GM18498 (cell line): ENCODE measurements at regions not wholly inside any gene's neighbourhood (a gene's known extent, or its start where the extent isn't known, plus 50 kb on each side); places are given as distances from the start of the nearest gene placed in this dataset.
A peak's percentile ranks its signal among the peaks of the same experiment; 100 is the strongest.

Experiments
- ATAC-seq: cut with Tn5 transposase; IDR thresholded peaks from one replicate; pipeline ENCODE4 v1.9.1; 2021; ENCODE audit warnings: mild to moderate bottlenecking, moderate library complexity; ENCODE audit not compliant: unreplicated experiment

DNA sequence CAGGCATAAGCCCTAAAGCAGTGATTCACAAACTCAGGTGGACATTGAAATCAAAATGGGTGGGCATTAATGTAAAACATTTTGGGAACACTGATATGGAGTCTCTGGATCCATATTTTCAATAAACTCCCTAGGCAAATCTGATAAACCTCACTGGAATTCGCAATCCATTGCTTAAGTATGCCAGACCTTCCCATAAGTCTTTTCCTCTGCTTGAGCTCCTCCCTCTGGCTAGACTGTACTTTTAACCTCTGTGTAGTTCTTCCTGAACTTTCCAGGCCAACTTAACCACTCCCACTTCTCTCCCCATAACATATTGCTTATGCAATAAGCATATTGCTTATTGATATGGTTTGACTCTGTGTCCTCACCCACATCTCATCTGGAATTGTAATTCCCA is 629.7 kb upstream of the IMPG1 start:
- no peak for ATAC-seq

DNA sequence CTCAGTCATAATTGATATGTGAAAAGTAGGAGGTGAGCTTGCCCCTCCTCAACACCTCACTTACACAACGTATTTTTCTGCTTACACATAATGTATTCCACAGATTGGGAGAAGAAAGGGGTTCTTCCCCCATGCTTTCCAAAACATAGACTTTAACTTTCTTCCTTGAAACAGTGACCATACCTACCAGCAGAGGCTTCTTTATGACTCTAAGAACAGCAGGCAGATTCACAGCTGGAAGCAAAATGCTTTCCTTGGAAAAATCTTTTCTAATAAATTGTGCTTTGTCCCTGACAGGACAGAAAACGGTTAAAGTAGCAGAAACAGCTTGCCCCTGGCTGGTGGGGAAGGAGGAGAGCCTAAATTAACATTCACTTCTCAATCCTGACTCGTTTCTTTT is 629.1 kb upstream of the IMPG1 start:
- no peak for ATAC-seq

DNA sequence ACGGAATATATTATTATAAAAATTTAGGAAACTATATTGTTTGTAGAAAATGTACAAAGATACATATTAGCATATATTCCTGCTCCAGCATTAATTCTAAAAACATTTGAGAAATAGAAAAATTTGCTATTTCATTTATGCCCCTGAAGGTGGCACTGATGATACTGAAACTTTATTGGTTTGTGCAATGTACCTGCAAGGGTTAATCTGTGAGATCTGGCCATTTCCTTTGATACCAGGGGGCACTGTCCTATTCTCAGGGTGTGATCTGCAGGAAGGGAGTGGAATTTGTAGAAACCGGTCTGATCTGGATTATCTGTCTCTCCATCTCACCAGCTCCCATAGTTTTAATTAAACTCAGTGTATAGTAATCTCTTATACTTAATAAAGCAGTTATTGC is 625.1 kb upstream of the IMPG1 start:
- ATAC-seq: no peak

DNA sequence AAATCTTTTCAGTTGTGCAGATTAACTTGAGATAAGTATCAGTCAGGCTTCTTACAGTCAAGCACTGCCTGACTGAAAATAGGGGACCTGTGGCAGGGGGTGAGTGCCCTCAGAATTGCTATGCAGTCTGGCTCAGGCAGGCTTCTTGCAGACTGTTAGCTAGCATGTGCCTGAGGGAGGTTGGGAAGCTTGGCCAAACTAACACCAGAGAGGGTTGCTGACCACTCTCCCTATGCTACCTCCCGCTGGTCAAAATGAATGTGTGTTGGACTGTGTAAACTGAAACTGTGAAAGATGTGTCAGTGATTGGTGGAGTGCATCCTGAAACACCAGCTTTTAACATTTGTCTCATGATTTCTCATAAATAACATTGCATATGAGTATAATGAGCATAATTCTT is 622.3 kb upstream of the IMPG1 start:
- no peak for ATAC-seq

DNA sequence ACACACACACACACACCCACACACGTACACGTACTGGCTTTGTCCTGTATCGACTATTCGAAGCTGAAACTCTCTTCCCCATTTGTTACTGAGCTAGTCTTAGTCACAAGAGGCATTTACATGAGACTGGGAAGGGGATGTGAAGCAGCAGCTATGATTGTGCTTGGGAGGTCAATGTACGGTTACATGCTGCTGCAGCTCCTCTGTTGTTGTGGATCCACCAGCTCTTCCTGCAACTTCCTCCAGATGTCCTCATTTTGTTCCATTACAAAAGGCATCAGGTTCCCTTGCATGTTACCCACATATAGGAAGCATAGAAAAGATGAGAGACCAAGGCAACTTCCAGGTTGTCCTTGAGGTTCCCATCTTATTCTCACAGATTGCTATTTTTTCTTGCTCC is 612.4 kb upstream of the IMPG1 start:
- no peak for ATAC-seq

DNA sequence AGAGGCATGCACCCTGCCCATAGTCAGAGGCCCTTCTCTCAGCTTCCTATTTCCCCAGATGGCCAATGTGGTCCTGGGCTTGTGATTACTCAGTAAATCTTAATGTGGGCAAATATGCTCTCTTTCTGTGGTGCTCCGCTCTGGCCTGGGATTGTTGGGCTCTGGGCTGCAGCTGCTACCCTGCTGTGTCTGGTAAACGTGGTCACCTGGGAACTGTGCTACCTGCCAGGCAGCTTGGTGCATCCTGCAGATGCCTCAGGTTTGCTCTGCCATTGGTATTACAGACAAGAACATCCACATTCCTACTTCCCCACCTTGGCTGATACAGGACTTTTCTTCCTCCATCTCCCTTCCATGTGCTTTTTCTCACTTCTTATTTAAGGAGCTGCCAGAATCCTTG is 611.5 kb upstream of the IMPG1 start:
- no peak for ATAC-seq

DNA sequence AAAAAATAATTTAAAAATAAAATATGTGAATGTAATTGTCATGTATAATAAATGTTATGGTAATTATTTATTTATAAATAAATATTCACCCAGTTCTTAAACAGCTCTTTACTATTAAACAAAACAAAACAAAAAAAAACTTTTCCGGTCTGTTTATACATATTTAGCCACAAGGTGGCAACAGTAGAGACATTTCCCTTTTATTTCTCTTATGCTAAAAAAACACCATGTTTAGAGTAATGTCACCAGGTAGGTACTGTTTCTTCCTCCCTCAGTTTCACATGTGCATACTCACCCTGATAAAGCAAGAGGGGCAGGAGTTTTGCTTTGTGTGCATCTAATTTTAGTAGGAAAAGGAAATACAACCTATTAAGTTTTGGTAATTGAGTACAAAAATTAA is 610.4 kb upstream of the IMPG1 start:
- peak; percentile 52 for ATAC-seq

DNA sequence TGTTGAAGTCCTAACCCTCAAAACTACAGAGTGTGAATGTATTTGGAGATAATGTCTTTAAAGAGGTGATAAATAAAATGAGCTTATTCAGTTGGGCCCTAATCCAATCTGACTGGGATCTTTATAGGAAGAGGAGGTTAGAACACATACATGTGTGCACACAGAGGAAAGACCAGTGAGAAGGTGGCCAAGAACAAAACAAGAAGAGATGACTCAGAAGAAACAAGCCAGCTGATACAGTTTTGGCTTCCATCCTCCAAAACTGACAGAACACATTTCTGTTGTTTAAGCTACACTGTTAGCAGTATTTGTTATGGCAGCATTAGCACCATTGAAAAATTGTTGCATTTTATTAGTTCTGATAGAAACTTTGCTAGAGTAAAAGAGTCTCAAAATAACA is 609.3 kb upstream of the IMPG1 start:
- no peak for ATAC-seq

DNA sequence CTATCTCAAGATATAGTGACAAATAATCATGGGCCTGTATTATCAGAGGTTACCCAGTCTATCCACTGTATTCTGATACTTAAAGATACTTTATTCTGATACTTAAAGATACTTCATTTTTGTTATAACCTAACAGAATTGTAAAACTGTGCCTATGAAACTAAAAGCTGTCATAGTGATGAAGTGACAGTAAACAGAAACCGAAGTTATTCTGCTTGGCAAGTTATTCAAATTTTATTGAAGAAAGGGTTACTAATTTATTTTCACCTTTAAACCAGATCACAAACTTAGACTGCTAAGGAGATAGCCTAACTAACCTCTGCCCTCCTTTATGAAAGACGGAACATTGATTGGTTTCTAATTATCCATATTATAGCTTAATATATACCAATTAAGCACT is 604.6 kb upstream of the IMPG1 start:
- no peak for ATAC-seq

DNA sequence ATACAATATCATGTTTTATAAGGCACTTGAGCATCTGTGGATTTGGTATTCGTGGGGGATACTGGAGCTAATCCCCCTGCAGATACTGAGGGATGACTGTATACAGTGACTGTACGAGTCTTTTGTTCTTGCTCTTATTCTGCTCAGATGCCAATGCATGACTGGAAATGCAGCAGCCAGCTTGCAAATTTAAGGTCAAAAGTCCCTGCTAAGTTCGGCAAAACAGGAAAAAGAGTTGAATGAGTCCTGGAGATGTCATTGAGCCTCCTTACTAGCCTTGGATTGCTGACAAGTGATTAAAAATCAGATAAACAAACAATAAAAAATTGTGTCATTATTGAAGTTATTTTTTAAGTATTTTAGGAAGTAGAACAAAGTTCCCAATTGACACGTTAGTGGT is 599.3 kb upstream of the IMPG1 start:
- ATAC-seq: no peak

DNA sequence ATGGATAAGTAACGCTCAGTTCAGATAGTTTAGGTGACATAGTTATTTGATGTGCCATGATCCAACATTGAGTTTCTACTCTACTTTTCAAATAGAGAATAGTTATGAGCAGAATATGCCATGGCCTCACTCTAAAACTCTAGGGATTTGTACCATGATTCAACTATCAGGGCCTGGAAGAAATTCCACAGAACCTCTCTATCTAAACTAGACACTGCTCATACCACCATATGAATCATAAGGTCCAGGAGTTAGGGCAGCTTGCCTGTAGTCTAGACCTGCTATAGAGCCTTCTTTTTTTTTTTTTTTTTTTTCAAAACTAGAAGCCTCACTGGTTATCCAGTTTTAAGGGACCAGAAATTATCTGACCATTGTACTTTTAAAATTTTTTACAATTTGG is 571.8 kb upstream of the IMPG1 start:
- no peak for ATAC-seq

DNA sequence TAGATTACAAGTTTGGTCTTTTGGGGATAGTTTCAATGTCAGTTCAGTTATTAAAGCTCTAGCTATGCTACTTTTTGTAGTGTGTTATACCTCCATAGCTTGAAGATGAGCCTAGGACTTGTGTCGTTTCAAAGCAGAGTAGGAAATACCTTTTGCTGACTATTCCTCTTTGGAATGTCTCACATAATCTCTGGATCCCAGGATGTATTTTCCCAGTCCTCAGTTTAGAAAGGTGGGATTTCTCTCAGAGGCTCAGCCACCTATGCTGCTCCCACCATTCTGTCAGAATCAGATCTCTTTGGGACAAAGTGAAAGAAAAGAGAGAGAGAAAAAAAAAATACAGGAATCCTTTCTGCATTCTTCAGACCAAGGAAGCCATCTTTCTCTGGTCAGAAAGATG is 567.5 kb upstream of the IMPG1 start:
- no peak for ATAC-seq

DNA sequence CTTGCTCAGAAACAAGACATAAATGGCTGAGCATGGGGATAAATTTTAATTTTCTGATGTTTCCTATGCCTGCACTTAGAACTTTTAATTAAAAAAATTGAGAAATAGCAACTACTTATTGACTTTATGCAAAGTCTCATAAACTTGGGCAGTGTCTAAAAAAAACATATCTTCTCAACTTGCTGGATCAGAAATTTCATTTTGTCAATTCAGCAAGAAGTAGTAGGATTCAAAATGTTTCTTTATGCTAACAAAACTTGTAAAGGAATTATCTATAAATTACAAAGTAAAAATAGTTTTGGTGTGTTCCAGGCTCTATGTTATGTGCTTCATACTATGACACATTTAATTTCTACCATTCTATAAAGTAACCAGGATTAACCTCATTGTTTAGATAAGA is 562.2 kb upstream of the IMPG1 start:
- no peak for ATAC-seq

DNA sequence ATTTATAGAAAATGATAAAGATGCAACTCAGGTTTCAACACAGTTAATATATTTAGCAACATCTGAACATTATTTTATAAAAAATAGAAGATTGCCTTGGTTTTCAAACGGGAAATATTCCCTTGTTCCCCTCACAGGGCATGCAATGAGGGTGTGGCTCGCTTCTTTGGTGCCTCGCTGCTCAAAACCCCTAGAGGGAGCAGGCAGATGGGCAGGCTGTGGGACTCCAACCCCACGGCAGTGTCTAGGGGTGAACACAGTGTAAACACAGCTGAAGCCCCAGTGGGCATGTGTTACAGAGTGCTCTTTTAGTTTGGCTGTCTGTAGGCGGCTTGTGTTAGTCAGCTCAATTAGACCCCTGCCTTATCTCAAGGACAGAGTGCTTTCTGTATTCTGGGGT is 560.8 kb upstream of the IMPG1 start:
- ATAC-seq: no peak

DNA sequence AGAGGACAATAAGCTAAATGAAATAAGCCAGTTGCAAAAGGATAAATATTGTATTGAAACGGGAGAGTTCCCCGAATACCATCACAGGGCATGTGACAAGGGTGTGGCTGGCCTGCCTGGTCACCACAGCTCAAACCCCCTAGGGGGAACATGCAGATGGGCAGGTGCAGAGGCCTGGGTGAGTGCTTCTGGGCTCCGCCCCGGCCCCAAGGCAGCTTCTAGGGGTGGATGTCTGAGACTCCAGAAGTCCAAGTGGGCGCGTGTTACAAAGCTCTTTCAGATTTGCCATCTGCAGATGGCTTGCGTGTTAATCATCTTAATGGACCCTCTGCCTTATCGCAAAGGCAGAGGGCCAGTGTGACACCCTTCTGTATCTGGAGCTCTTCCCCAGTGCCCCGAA is 559.2 kb upstream of the IMPG1 start:
- ATAC-seq: no peak

DNA sequence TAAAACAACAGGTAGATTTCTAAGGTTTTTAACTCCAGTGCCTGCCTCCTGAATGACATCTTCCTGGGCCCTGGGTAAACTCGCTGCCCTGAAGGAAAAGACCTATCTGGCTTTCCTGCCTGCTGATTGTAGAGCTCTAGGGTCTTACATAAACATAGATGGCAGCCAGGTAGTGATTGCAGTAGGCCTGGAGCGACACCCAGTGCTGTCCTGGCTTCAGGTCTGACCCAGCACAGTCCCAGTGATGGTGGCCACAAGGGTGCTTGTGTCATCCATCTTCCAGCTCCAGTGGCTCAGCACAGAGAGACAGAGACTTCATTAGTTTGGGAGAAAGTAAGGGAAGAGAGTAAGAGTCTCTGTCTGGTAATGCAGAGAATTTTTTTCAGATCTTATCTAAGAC is 542.9 kb upstream of the IMPG1 start:
- ATAC-seq: no peak

DNA sequence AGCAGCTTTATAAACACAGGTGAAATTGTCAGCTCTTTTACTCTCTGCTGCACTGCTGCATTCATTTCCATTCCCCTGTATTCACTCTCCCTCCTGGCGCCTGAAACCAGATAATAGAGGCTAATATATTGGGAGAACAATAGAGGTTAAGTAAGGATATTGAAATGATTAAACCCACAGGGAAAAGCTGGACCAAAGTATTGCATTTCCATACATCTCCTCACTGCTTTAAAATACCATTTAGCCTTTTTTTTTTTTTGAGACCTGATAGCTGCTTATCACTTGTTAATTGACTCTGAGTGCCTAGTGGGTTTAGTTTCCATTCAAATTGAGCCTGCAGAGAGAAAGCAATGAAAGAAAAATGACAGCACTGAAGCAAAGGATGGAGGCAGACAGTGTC is 540.5 kb upstream of the IMPG1 start:
- no peak for ATAC-seq

DNA sequence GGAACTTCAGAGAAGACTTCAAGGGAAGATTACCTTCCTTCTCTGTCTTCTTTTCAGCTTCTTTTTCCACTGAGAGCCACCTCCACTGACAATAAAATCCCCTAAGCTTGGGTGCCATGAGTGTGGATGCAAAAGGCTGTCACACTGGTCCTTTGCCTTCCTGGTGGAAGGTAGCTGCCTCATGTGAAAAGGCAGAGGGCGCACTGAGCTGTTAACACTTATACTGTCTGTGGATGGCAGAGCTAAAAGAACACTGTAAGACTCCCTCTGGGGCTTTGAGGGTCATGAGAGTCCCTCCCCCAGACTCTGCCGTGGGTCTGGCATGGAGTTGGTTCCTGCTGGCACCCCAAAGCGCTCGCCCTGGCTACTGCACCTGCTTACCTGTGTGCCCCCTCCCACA is 536.7 kb upstream of the IMPG1 start:
- ATAC-seq: no peak

DNA sequence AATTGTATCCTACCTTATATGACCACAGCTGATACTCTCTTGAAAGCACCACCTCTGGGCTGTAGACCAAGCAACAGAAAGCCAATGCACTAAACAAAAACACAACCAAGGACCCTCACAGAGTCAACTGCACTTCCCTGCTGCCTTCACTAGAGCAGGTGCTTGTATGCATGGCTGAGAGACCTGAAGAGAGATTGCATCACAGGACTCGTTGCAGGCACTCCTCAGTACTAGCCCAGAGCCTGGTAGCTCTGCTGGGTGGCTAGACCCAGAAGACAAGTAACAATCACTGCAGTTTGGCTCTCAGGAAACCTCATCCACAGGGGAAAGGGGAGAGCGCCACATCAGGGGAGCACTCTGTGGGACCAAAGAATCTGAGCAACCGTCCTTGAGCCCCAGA is 521.6 kb upstream of the IMPG1 start:
- no peak for ATAC-seq

DNA sequence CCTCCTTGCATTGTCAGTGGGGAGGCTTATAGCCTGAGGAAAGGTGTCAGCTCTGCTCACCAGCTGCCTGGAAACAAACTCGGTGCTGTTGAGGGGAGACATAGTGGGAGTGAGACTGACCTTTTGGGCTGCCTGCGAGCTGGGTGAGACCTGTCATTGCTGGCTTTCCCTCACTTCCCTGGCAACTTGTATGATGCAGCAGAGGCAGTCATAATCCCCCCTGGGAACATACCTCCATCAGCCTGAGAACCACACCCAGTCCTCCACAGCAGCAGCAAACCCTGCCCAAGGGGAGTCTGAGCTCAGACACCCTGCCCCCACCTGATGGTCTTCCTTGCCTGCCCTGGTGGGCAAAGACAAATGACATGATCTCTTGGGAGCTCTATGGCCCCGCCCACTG is 521.2 kb upstream of the IMPG1 start:
- ATAC-seq: no peak

DNA sequence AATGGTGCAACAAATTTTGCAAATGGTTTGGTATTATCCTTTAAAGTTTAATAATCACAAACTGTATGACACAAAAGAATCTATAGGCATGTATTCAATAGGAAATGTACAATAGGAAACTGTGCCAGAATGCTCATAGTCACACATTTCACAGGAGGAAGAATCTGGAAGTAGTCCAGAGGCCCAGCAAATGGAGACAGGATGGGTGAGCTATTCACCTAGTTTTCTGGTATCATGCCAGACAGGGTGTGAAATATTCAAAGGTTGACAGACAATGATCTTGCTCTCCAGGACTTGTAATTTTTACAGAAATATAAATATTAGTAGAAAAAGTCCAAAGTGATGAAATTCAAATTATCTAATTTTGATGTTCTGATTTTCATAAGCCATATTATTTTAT is 520.1 kb upstream of the IMPG1 start:
- no peak for ATAC-seq

DNA sequence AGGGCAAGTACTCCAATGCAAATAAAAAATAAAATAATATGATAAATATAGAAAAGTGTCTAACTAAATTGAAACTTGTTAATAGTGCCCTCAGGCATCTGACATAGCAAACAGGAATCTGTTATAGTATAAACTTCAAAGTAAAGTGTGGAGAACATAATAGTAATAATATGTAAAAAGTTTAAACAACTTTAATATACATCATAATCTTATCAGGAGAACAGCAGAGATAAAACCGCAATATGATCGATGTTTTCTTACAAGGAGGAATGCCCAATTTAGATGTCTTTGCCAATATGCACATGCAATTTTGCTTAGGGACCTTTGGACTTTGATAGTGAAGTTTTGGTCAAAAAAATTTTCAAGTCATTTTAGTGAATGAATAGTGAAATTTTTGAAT is 514.8 kb upstream of the IMPG1 start:
- no peak for ATAC-seq

DNA sequence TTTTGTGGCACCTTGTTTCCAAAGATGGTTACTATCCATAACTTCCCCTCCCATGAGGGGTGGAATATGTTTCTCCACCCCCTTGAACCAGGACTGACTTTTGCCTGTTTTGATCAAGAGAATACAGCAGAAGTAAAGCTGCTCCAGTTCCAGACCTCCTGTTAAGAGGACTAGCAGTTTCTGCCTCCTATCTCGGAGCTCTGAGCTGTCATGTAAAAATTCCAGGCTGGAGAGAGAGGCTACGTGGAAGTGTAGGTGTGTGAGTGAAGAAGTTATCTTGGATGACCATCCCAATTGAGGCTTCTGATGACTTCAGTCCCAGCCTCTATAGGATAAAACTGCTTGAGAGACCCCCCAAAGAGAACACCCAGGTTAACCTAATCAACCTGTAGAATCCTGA is 511.7 kb upstream of the IMPG1 start:
- no peak for ATAC-seq

DNA sequence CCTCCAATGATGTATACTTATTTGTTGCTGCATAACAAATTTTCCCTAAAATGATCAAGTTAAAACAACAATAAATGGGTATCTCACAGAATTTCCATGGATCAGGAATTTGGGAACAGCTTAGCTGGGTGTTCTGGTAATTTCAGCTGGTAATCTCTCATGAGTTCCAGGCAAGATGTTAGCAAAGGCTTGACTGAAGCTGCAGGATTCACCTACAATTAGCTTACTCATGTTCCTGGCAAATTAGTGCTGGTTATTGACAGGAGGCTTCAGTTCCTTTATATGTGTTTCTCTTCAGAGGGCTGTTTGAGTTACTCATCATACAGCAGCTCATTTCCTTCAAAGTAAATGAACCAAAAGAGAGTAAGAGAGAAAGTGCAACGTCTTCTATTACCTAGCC is 506.3 kb upstream of the IMPG1 start:
- no peak for ATAC-seq
